Hepatocyte (in vitro differentiated cells): ENCODE measurements at regions not wholly inside any gene's neighbourhood (a gene's known extent, or its start where the extent isn't known, plus 50 kb on each side); places are given as distances from the start of the nearest gene placed in this dataset.

Experiments
- EZH2 ChIP-seq: fragments of 200-600 bp; sonication (generic); IDR thresholded peaks from 2 replicates; pipeline ENCODE4 v1.6.1; 2016; ENCODE audit warnings: antibody characterized with exemption, mild to moderate bottlenecking, borderline replicate concordance
- EZH2phosphoT487 ChIP-seq: fragments of 200-600 bp; sonication (generic); IDR thresholded peaks from one replicate; pipeline ENCODE4 v1.6.1; 2018; ENCODE audit warnings: antibody characterized with exemption, mild to moderate bottlenecking, low read depth, moderate library complexity; ENCODE audit not compliant: unreplicated experiment, severe bottlenecking
- TF ChIP-seq, protein P1 (sequence below): fragments of 200-600 bp; sonication (generic); IDR thresholded peaks from 2 replicates; pipeline ENCODE4 v1.5.1; 2016; ENCODE audit warnings: antibody characterized with exemption, mild to moderate bottlenecking; ENCODE audit not compliant: poor library complexity

- TF ChIP-seq, protein P1, sequence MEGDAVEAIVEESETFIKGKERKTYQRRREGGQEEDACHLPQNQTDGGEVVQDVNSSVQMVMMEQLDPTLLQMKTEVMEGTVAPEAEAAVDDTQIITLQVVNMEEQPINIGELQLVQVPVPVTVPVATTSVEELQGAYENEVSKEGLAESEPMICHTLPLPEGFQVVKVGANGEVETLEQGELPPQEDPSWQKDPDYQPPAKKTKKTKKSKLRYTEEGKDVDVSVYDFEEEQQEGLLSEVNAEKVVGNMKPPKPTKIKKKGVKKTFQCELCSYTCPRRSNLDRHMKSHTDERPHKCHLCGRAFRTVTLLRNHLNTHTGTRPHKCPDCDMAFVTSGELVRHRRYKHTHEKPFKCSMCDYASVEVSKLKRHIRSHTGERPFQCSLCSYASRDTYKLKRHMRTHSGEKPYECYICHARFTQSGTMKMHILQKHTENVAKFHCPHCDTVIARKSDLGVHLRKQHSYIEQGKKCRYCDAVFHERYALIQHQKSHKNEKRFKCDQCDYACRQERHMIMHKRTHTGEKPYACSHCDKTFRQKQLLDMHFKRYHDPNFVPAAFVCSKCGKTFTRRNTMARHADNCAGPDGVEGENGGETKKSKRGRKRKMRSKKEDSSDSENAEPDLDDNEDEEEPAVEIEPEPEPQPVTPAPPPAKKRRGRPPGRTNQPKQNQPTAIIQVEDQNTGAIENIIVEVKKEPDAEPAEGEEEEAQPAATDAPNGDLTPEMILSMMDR, result no peak
- TF ChIP-seq EZH2 (no peak), EZH2phosphoT487 (no peak)
Observed at GRCh38 chr2:44086629-44087028, 82.0 kb upstream of the PPM1B start.
